ENCODE measurements at regions not wholly inside any gene's neighbourhood (a gene's known extent, or its start where the extent isn't known, plus 50 kb on each side); places are given as distances from the start of the nearest gene placed in this dataset.

GRCh38 chr2:216947055-216947454 lies 87.2 kb upstream of the TNP1 start:
- DNase-seq (ENCODE audit: low read depth): no peak
- no peaks in the 10 kb centered on the region for H3K27me3 ChIP-seq (ENCODE audit: control insufficient read depth, insufficient read depth, low read length)
- no peak overlapping the region for H3K4me3 ChIP-seq (ENCODE audit: low read depth, low read length)
- TF ChIP-seq CTCF (IDR thresholded peaks at IDR 0.05; ENCODE audit: insufficient read depth, low read length, poor library complexity, severe bottlenecking): no peak
- no peaks in the 10 kb centered on the region for H3K36me3 ChIP-seq (ENCODE audit: control insufficient read depth, insufficient read depth, low read length)

- H3K4me3 ChIP-seq (ENCODE audit: low read depth, low read length): no peak overlapping the region
- H3K36me3 ChIP-seq (ENCODE audit: control insufficient read depth, insufficient read depth, low read length): no peaks in the 10 kb centered on the region
- DNase-seq (ENCODE audit: low read depth): no peak
- no peaks in the 10 kb centered on the region for H3K27me3 ChIP-seq (ENCODE audit: control insufficient read depth, insufficient read depth, low read length)
- no peak for TF ChIP-seq CTCF (IDR thresholded peaks at IDR 0.05; ENCODE audit: insufficient read depth, low read length, poor library complexity, severe bottlenecking)
Observed at GRCh38 chr2:216944733-216945132, 84.9 kb upstream of the TNP1 start.

GRCh38 chr2:216943109-216943508 lies 83.2 kb upstream of the TNP1 start:
- H3K4me3 ChIP-seq (ENCODE audit: low read depth, low read length): no peak overlapping the region
- H3K36me3 ChIP-seq (ENCODE audit: control insufficient read depth, insufficient read depth, low read length): no peaks in the 10 kb centered on the region
- no peaks in the 10 kb centered on the region for H3K27me3 ChIP-seq (ENCODE audit: control insufficient read depth, insufficient read depth, low read length)
- no peak for DNase-seq (ENCODE audit: low read depth)
- TF ChIP-seq CTCF (IDR thresholded peaks at IDR 0.05; ENCODE audit: insufficient read depth, low read length, poor library complexity, severe bottlenecking): no peak

GRCh38 chr2:216942465-216942864 lies 82.6 kb upstream of the TNP1 start:
- Histone ChIP-seq H3K27me3 (ENCODE audit: control insufficient read depth, insufficient read depth, low read length) (no peaks in the 10 kb centered on the region), H3K36me3 (ENCODE audit: control insufficient read depth, insufficient read depth, low read length) (no peaks in the 10 kb centered on the region), H3K4me3 (ENCODE audit: low read depth, low read length) (no peak overlapping the region)
- no peak for TF ChIP-seq CTCF (IDR thresholded peaks at IDR 0.05; ENCODE audit: insufficient read depth, low read length, poor library complexity, severe bottlenecking)
- DNase-seq (ENCODE audit: low read depth): no peak

GRCh38 chr2:216942016-216942415 lies 82.2 kb upstream of the TNP1 start:
- DNase-seq (ENCODE audit: low read depth): no peak
- no peak overlapping the region for H3K4me3 ChIP-seq (ENCODE audit: low read depth, low read length)
- H3K36me3 ChIP-seq (ENCODE audit: control insufficient read depth, insufficient read depth, low read length): no peaks in the 10 kb centered on the region
- H3K27me3 ChIP-seq (ENCODE audit: control insufficient read depth, insufficient read depth, low read length): no peaks in the 10 kb centered on the region
- TF ChIP-seq CTCF (IDR thresholded peaks at IDR 0.05; ENCODE audit: insufficient read depth, low read length, poor library complexity, severe bottlenecking): no peak

- Histone ChIP-seq H3K27me3 (ENCODE audit: control insufficient read depth, insufficient read depth, low read length) (no peaks in the 10 kb centered on the region), H3K4me3 (ENCODE audit: low read depth, low read length) (no peak overlapping the region), H3K36me3 (ENCODE audit: control insufficient read depth, insufficient read depth, low read length) (no peaks in the 10 kb centered on the region)
- TF ChIP-seq CTCF (IDR thresholded peaks at IDR 0.05; ENCODE audit: insufficient read depth, low read length, poor library complexity, severe bottlenecking): no peak
- no peak for DNase-seq (ENCODE audit: low read depth)
Observed at GRCh38 chr2:216936954-216937357, 77.1 kb upstream of the TNP1 start.
